ENCODE measurements at regions not wholly inside any gene's neighbourhood (a gene's known extent, or its start where the extent isn't known, plus 50 kb on each side); places are given as distances from the start of the nearest gene placed in this dataset.

- H3K9me3 ChIP-seq, result no peaks in the 10 kb centered on the region
- peaks cover 27% of the 10 kb centered on the region for H3K27me3 ChIP-seq
- no peak overlapping the region for H3K27ac ChIP-seq
- no peaks in the 10 kb centered on the region for H3K36me3 ChIP-seq
- H3K4me3 ChIP-seq (ENCODE audit: low read depth in 1 of 2, low read length in 1 of 2), result no peak overlapping the region
- H3K4me1 ChIP-seq (ENCODE audit: control insufficient read depth in 1 of 2, insufficient read depth in 1 of 2, low read depth in 1 of 2, low read length in 1 of 2), result no peaks in the 10 kb centered on the region
- TF ChIP-seq CTCF (IDR thresholded peaks at IDR 0.05), result no peak
Observed at GRCh38 chr20:47970282-47970903, 185.1 kb upstream of the SULF2 start.

- Histone ChIP-seq H3K27me3 (peaks cover 27% of the 10 kb centered on the region), H3K36me3 (no peaks in the 10 kb centered on the region), H3K4me1 (ENCODE audit: control insufficient read depth in 1 of 2, insufficient read depth in 1 of 2, low read depth in 1 of 2, low read length in 1 of 2) (no peaks in the 10 kb centered on the region), H3K27ac (no peak overlapping the region), H3K4me3 (ENCODE audit: low read depth in 1 of 2, low read length in 1 of 2) (no peak overlapping the region), H3K9me3 (no peaks in the 10 kb centered on the region)
- TF ChIP-seq CTCF (IDR thresholded peaks at IDR 0.05), result no peak
Observed at GRCh38 chr20:47969426-47969825, 184.1 kb upstream of the SULF2 start.

GRCh38 chr20:47968541-47969310 is 183.4 kb upstream of the SULF2 start:
- H3K27me3 ChIP-seq, result peaks cover 27% of the 10 kb centered on the region
- no peak overlapping the region for H3K27ac ChIP-seq
- H3K4me1 ChIP-seq (ENCODE audit: control insufficient read depth in 1 of 2, insufficient read depth in 1 of 2, low read depth in 1 of 2, low read length in 1 of 2), result no peaks in the 10 kb centered on the region
- TF ChIP-seq CTCF (IDR thresholded peaks at IDR 0.05), result no peak
- no peaks in the 10 kb centered on the region for H3K36me3 ChIP-seq
- no peaks in the 10 kb centered on the region for H3K9me3 ChIP-seq
- no peak overlapping the region for H3K4me3 ChIP-seq (ENCODE audit: low read depth in 1 of 2, low read length in 1 of 2)

GRCh38 chr20:47964149-47964548 is 178.9 kb upstream of the SULF2 start:
- no peak for TF ChIP-seq CTCF (IDR thresholded peaks at IDR 0.05)
- no peaks in the 10 kb centered on the region for H3K4me1 ChIP-seq (ENCODE audit: control insufficient read depth in 1 of 2, insufficient read depth in 1 of 2, low read depth in 1 of 2, low read length in 1 of 2)
- H3K27me3 ChIP-seq, result no peaks in the 10 kb centered on the region
- H3K27ac ChIP-seq, result no peak overlapping the region
- H3K4me3 ChIP-seq (ENCODE audit: low read depth in 1 of 2, low read length in 1 of 2), result no peak overlapping the region
- no peaks in the 10 kb centered on the region for H3K9me3 ChIP-seq
- no peaks in the 10 kb centered on the region for H3K36me3 ChIP-seq

GRCh38 chr20:47963022-47963421 is 177.7 kb upstream of the SULF2 start:
- no peaks in the 10 kb centered on the region for H3K4me1 ChIP-seq (ENCODE audit: control insufficient read depth in 1 of 2, insufficient read depth in 1 of 2, low read depth in 1 of 2, low read length in 1 of 2)
- H3K27ac ChIP-seq, result no peak overlapping the region
- no peak for TF ChIP-seq CTCF (IDR thresholded peaks at IDR 0.05)
- no peaks in the 10 kb centered on the region for H3K9me3 ChIP-seq
- H3K27me3 ChIP-seq, result no peaks in the 10 kb centered on the region
- H3K4me3 ChIP-seq (ENCODE audit: low read depth in 1 of 2, low read length in 1 of 2), result no peak overlapping the region
- H3K36me3 ChIP-seq, result no peaks in the 10 kb centered on the region
